ENCODE measurements at regions not wholly inside any gene's neighbourhood (a gene's known extent, or its start where the extent isn't known, plus 50 kb on each side); places are given as distances from the start of the nearest gene placed in this dataset.

DNA sequence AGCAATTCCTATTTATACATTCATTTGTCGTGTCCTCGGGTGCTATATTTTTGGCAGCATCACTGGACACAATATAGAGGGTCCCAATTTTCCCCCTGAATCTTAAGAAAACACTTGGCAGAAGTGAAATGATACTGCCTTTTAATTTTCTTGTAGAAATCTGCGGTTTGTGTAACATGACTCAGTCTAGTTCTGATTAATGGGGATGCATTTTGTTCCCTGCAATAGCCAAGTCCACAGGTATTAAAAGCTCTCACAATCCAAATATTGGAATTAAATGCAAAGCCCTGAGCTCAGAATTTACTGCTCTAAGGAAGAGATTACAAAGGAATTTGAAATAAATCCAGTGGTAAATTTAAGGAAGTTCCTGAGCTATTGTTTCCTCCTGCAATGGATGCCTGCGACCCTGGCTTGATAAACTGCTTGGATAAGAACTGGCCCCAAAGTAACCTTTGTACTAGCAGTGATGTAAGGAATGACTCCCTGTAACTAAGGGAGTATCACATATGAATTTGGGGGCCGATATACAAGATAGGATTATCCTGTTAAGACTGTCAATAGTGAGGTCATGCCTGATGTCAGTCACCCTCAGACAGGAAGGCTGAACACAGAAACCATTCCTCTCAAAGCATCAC lies 349.7 kb upstream of the C1orf87 start:
- FAIRE-seq (no peak), DNase-seq (ENCODE audit: insufficient read length, low spot score) (no peak)
- TF ChIP-seq POLR2A (IDR thresholded peaks at IDR 0.05; ENCODE audit: low read depth, low read length) = no peak

GRCh38 chr1:60421965-60422364 lies 348.4 kb upstream of the C1orf87 start:
- no peak for TF ChIP-seq POLR2A (IDR thresholded peaks at IDR 0.05; ENCODE audit: low read depth, low read length)
- DNase-seq (ENCODE audit: insufficient read length, low spot score) = no peak
- FAIRE-seq = no peak

GRCh38 chr1:60419023-60419422 lies 345.5 kb upstream of the C1orf87 start:
- FAIRE-seq = no peak
- TF ChIP-seq POLR2A (IDR thresholded peaks at IDR 0.05; ENCODE audit: low read depth, low read length) = no peak
- no peak for DNase-seq (ENCODE audit: insufficient read length, low spot score)

DNA sequence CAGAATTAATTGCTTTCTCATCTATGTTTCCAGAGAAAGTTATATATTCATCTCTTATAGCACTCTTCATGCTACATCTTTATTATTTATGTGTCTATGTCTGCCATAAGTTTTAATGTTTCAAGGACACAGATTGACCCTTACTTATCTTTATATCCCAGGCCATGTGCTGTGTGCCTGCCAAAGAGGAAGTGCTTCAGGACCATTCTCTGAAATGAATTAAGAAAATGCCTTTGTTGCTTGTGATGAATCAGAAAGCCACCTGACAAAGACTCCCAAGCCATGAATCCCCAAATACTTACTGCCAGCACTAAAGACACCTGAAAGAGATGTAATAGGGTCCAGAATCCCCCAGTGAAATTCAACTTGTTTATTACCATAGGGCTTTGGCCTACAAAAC lies 342.1 kb upstream of the C1orf87 start:
- DNase-seq (ENCODE audit: insufficient read length, low spot score) (no peak), FAIRE-seq (no peak)
- TF ChIP-seq POLR2A (IDR thresholded peaks at IDR 0.05; ENCODE audit: low read depth, low read length) = no peak

GRCh38 chr1:60413091-60413490 lies 339.5 kb upstream of the C1orf87 start:
- DNase-seq (ENCODE audit: insufficient read length, low spot score) = no peak

GRCh38 chr1:60411591-60411990 lies 338.0 kb upstream of the C1orf87 start:
- DNase-seq (ENCODE audit: insufficient read length, low spot score) (no peak), FAIRE-seq (no peak)
- TF ChIP-seq POLR2A (IDR thresholded peaks at IDR 0.05; ENCODE audit: low read depth, low read length) = no peak

More at GRCh38 chr1:60413091-60413490, 339.5 kb upstream of the C1orf87 start:
- no peak for TF ChIP-seq POLR2A (IDR thresholded peaks at IDR 0.05; ENCODE audit: low read depth, low read length)
- FAIRE-seq = no peak

- no peak for DNase-seq (ENCODE audit: insufficient read length, low spot score)
- no peak for FAIRE-seq
- no peak for TF ChIP-seq POLR2A (IDR thresholded peaks at IDR 0.05; ENCODE audit: low read depth, low read length)
Observed at GRCh38 chr1:60402816-60403215, 329.2 kb upstream of the C1orf87 start.

DNA sequence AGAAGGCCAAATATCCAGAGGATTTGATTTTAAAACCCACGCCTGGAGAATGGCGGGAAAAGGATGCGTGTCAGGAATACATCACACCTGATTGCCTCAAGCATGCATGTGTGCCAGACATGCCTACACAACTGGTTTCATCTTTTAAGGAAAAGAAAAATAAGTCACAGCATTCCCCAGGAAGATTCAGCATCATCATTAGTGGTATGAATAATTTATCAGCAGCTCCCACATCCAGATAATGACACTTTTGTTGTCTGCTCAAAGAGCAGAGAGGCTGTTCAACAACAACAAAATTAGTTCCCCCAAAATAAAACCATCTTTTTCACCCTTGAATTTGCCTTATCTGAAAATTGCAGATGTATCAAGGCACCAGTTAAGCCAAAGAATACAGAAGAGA lies 328.6 kb upstream of the C1orf87 start:
- no peak for FAIRE-seq
- no peak for DNase-seq (ENCODE audit: insufficient read length, low spot score)
- TF ChIP-seq POLR2A (IDR thresholded peaks at IDR 0.05; ENCODE audit: low read depth, low read length) = no peak

DNA sequence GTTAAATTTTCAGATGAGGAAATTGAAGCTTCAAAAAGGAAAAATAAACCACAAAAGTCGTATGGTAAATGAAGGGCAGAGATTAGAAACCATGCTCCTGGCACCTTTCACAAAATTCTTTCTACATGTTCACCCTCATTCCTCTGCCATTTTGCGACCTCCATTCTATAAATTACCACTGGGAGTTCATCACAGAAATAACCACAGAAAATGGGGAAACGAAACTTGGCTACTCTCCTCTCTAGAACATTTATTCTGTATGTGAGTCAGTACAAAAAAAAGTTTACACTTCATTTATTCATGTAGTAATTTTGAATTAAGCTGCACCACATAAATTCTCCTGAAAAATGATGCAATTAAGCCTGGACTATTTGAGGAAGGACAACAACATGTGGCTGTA lies 320.9 kb upstream of the C1orf87 start:
- TF ChIP-seq POLR2A (IDR thresholded peaks at IDR 0.05; ENCODE audit: low read depth, low read length) = no peak
- no peak for DNase-seq (ENCODE audit: insufficient read length, low spot score)
- no peak for FAIRE-seq

- DNase-seq (ENCODE audit: insufficient read length, low spot score) (no peak), FAIRE-seq (no peak)
- TF ChIP-seq POLR2A (IDR thresholded peaks at IDR 0.05; ENCODE audit: low read depth, low read length) = no peak
Observed at GRCh38 chr1:60390593-60391282, 317.2 kb upstream of the C1orf87 start.

DNA sequence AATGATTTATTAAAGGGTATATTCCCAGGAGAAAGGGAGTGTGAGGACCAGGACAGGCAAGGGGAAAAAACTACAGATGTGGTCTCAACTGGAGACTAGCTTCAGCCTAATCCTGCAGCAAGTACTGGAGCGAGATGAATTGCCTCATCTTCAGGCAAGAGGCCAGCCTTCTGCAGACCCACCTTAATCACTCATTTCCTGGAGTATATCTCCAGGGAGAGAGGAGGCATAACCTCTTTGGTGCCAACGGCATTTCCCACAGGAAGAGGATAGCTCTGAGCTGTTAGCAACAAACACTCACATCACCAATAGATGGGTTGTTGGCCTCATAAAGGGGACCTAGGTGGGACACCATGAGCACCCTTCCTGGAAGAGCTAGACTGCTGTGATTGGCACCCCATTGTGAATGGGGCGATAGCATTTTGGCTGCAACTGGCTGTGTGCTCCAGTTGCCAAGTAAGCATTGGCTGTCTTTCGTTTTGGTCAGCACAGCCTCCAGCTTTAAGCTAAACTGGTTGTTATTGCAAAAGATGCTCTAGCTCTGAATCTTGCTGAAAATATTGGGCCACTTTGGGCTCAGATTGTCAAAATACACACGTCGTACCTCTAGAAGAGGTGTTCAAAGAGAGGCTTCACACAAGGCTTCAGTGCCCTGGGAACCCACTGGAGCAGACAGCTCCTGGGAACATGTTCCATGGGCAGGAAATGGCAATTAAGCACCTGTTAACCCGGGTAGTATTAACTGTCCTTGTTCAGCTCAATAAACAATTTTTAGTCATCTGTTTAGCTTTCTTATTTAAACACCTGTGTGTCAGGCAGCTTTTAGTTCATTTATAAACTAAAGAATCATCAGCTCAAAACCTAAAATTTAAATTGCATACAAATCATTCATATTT lies 314.8 kb upstream of the C1orf87 start:
- DNase-seq (ENCODE audit: insufficient read length, low spot score) = no peak
- no peak for FAIRE-seq
- TF ChIP-seq POLR2A (IDR thresholded peaks at IDR 0.05; ENCODE audit: low read depth, low read length) = no peak

DNA sequence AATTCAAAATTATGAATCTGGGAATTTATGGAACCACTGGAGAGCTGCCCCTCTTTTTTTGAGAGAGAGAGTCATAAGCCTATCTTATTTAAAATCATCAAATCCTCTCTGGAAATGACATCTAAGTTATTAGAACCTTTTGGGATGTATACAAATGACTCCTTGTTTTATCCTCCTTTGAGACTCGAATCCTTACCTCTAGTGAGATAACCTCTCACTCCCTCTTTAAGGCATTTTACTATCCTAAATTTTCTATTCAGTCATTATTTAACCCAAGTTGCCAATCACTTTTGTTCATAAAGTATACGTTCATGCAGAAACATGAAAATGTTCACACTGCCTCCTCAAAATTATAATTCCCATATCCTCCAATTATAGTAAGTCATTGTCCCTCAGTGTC lies 313.6 kb upstream of the C1orf87 start:
- TF ChIP-seq POLR2A (IDR thresholded peaks at IDR 0.05; ENCODE audit: low read depth, low read length) = no peak
- FAIRE-seq (no peak), DNase-seq (ENCODE audit: insufficient read length, low spot score) (no peak)

GRCh38 chr1:60386249-60386648 lies 312.7 kb upstream of the C1orf87 start:
- no peak for FAIRE-seq
- DNase-seq (ENCODE audit: insufficient read length, low spot score) = no peak
- TF ChIP-seq POLR2A (IDR thresholded peaks at IDR 0.05; ENCODE audit: low read depth, low read length) = no peak

GRCh38 chr1:60376196-60376595 lies 302.6 kb upstream of the C1orf87 start:
- no peak for TF ChIP-seq POLR2A (IDR thresholded peaks at IDR 0.05; ENCODE audit: low read depth, low read length)
- DNase-seq (ENCODE audit: insufficient read length, low spot score) (no peak), FAIRE-seq (no peak)
